GM12878 (cell line): ENCODE measurements at regions not wholly inside any gene's neighbourhood (a gene's known extent, or its start where the extent isn't known, plus 50 kb on each side); places are given as distances from the start of the nearest gene placed in this dataset.

ENCODE experiments used
- ATAC-seq: fragments of 200-7000 bp; cut with Tn5 transposase; 3 replicates; pipeline ENCODE4 v1.9.1; 2020; ENCODE audit warnings: mild to moderate bottlenecking, moderate library complexity
- BruUV-seq: library from RNA; stranded (reverse); fragments of 400-500 nt; replicated peaks from 2 replicates; lab custom pipeline; 2021; lab: Mats Ljungman, UMichigan
- CTCF ChIA-PET: fragments of 300-600 bp; sonication (Branson Sonifier 250); formaldehyde crosslinking; extraction: SDS; loops from one replicate; lab custom pipeline; 2021; ENCODE audit warnings: inconsistent platforms; lab: Yijun Ruan, JAX
- POLR2A ChIA-PET: fragments of 350-600 bp; formaldehyde crosslinking; extraction: SDS; loops from one replicate; lab custom pipeline; 2021; ENCODE audit warnings: inconsistent platforms; lab: Charles Lee
- RAD21 ChIA-PET: fragments of 300-600 bp; sonication (Branson Sonifier 250); formaldehyde crosslinking; loops from one replicate; lab custom pipeline; 2023; ENCODE audit warnings: antibody characterized with exemption; ENCODE audit not compliant: unreplicated experiment; lab: Charles Lee
- SMC1A ChIA-PET: fragments of 300-600 bp; sonication (Branson Sonifier 250); formaldehyde crosslinking; loops from one replicate; lab custom pipeline; 2023; ENCODE audit not compliant: unreplicated experiment, uncharacterized antibody; lab: Charles Lee
- DNase-seq: peaks from one replicate; pipeline ENCODE4 v3.0.0-alpha.2; 2011; ENCODE audit warnings: low read depth, low spot score
- FAIRE-seq: peaks from 3 replicates; lab custom pipeline; 2011; peaks lifted over from hg19 to GRCh38; lab: Jason Lieb, UNC
- H2AFZ ChIP-seq: 2 replicates; pipeline ENCODE4 v1.6.0; 2011; ENCODE audit warnings: low read depth, low read length, control low read depth; ENCODE audit not compliant: control insufficient read depth
- H3K27ac ChIP-seq: 2 replicates; pipeline ENCODE4 v1.5.1; 2011; ENCODE audit warnings: control low read depth; ENCODE audit not compliant: control insufficient read depth, insufficient read depth
- H3K27me3 ChIP-seq, 2 experiments: replicated peaks in 1 of 2; 2 replicates each; pipeline versions ENCODE4 v1.6.0 to v1.6.1; 2011; ENCODE audit warnings: low read length in 1 of 2; ENCODE audit not compliant: control insufficient read depth in 2 of 2, insufficient read depth in 2 of 2
- H3K36me3 ChIP-seq, 2 experiments: 2 replicates each; pipeline ENCODE4 v1.5.1; 2011; ENCODE audit warnings: low read length in 1 of 2; ENCODE audit not compliant: control insufficient read depth in 2 of 2, insufficient read depth in 2 of 2
- H3K4me1 ChIP-seq: 2 replicates; pipeline ENCODE4 v1.6.1; 2011; ENCODE audit warnings: mild to moderate bottlenecking, low read length, moderate library complexity, mixed read lengths; ENCODE audit not compliant: control insufficient read depth, insufficient read depth
- H3K4me2 ChIP-seq: 2 replicates; pipeline ENCODE4 v1.6.0; 2011; ENCODE audit warnings: control low read depth; ENCODE audit not compliant: control insufficient read depth, insufficient read depth
- H3K4me3 ChIP-seq: fragments of 200-600 bp; sonication (generic); 2 replicates; pipeline ENCODE4 v1.5.1; 2016
- H3K79me2 ChIP-seq: 2 replicates; pipeline ENCODE4 v1.6.0; 2011; ENCODE audit warnings: low read length; ENCODE audit not compliant: control insufficient read depth, insufficient read depth
- H3K9ac ChIP-seq: 2 replicates; pipeline ENCODE4 v1.8.0; 2011; ENCODE audit warnings: low read length, control low read depth, mixed read lengths; ENCODE audit not compliant: control insufficient read depth, insufficient read depth
- H3K9me3 ChIP-seq: replicated peaks from 3 replicates; pipeline ENCODE4 v1.5.1; 2011; ENCODE audit warnings: mild to moderate bottlenecking, low read length; ENCODE audit not compliant: control insufficient read depth, insufficient read depth
- H4K20me1 ChIP-seq: 2 replicates; pipeline ENCODE4 v1.6.0; 2011; ENCODE audit not compliant: control insufficient read depth, insufficient read depth
- CBX5 ChIP-seq: sonication (generic); IDR thresholded peaks from 2 replicates; pipeline ENCODE4 v1.6.1; 2016; ENCODE audit warnings: low read depth, moderate library complexity, mild to moderate bottlenecking, inconsistent platforms
- CEBPB ChIP-seq, 2 experiments: fragments of 150-350 bp in 1 of 2; IDR thresholded peaks; 2 replicates each; pipeline ENCODE4 v1.6.1; 2012 to 2014; ENCODE audit warnings: low read depth in 2 of 2, low read length in 2 of 2, borderline replicate concordance in 1 of 2, inconsistent platforms in 1 of 2
- HDAC6 ChIP-seq: fragments of 200-600 bp; sonication (generic); IDR thresholded peaks from one replicate; pipeline ENCODE4 v1.8.0; 2017; ENCODE audit warnings: antibody characterized with exemption; ENCODE audit not compliant: unreplicated experiment
- IKZF1 ChIP-seq: fragments of 450-650 bp; conservative IDR thresholded peaks from 2 replicates; pipeline ENCODE4 v1.6.1; 2017; ENCODE audit warnings: antibody characterized with exemption, mild to moderate bottlenecking
- MEF2A ChIP-seq: IDR thresholded peaks from 2 replicates; pipeline ENCODE4 v1.6.1; 2011; ENCODE audit warnings: low read depth, mild to moderate bottlenecking, low read length, moderate library complexity; ENCODE audit not compliant: insufficient read depth
- NFXL1 ChIP-seq: fragments of 450-650 bp; IDR thresholded peaks from 2 replicates; pipeline ENCODE4 v1.6.1; 2017; ENCODE audit warnings: antibody characterized with exemption, mild to moderate bottlenecking, borderline replicate concordance
- NRF1 ChIP-seq: conservative IDR thresholded peaks from 2 replicates; pipeline ENCODE4 v1.6.1; 2011; ENCODE audit warnings: mild to moderate bottlenecking, low read depth, low read length, improper control_type of control experiment
- RBBP5 ChIP-seq: fragments of 200-600 bp; sonication (generic); conservative IDR thresholded peaks from 2 replicates; pipeline ENCODE4 v1.6.1; 2016
- SIX5 ChIP-seq: IDR thresholded peaks from 2 replicates; pipeline ENCODE4 v1.6.1; 2011; ENCODE audit warnings: mild to moderate bottlenecking, low read depth, low read length, moderate library complexity; ENCODE audit not compliant: severe bottlenecking
- SMARCA5 ChIP-seq: fragments of 450-650 bp; IDR thresholded peaks from 2 replicates; pipeline ENCODE4 v1.6.1; 2017; ENCODE audit warnings: mild to moderate bottlenecking
- SP1 ChIP-seq: IDR thresholded peaks from one replicate; pipeline ENCODE4 v1.6.1; 2011; ENCODE audit warnings: low read depth, low read length
- SREBF2 ChIP-seq: IDR thresholded peaks from 2 replicates; pipeline ENCODE4 v1.6.1; 2012; ENCODE audit warnings: mild to moderate bottlenecking, low read length
- SRF ChIP-seq, 2 experiments: IDR thresholded peaks; 2 replicates each; pipeline ENCODE4 v1.6.1; 2011; ENCODE audit warnings: low read depth in 2 of 2, low read length in 2 of 2, mild to moderate bottlenecking in 1 of 2, moderate library complexity in 1 of 2
- ZNF274 ChIP-seq: IDR thresholded peaks from one replicate; pipeline ENCODE4 v1.8.0; 2011; ENCODE audit not compliant: insufficient read length, insufficient read depth
- WGBS: methylation state at CpG from one replicate; pipeline ENCODE4 v1.1.6; 2016; ENCODE audit warnings: low lambda C conversion rate; ENCODE audit not compliant: insufficient replicate concordance, insufficient coverage; ENCODE audit errors: missing lambda C conversion rate; 5-methylcytosine and 5-hydroxymethylcytosine counted together
- in situ Hi-C: fragments of 300-500 bp; cut with MboI; formaldehyde crosslinking; loops from 9 replicates; pipeline ENCODE4 v1.14.3; 2018; ENCODE audit warnings: mixed read lengths
- intact Hi-C: fragments of 100-400 bp; cut with micrococcal nuclease; formaldehyde crosslinking; loops from one replicate; pipeline ENCODE4 v1.14.2; 2022; ENCODE audit not compliant: unreplicated experiment
- TF ChIP-seq, protein P1 (sequence below): fragments of 450-650 bp; IDR thresholded peaks from 2 replicates; pipeline ENCODE4 v1.6.1; 2017; ENCODE audit warnings: mild to moderate bottlenecking, moderate library complexity
- TF ChIP-seq, protein P2 (sequence below): IDR thresholded peaks from 2 replicates; pipeline ENCODE4 v1.6.1; 2012; ENCODE audit warnings: low read depth, low read length, improper control_type of control experiment
- TF ChIP-seq, protein P3 (sequence below): IDR thresholded peaks from 2 replicates; pipeline ENCODE4 v1.6.1; 2012; ENCODE audit warnings: low read depth, low read length, improper control_type of control experiment

DNA sequence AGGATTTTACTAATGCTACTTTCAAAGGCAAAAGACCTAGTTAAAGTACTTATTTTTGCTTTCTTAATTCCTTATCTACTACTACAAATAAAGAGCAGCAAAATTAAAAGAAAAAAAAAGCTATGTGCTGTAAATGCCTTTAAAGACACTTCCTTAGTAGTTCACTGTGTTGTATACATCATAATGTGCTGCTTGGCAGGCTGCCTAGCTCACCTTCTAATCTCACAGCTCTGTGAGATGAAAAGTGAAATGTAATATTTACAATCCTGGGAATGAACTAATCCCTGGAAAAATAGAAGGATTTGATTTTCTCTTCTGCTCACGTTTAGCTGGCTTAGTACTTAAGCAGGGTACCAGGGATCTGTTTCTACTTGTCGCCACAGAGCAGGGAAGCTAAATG lies 184.4 kb upstream of the ALG10B start (continued):
- TF ChIP-seq SRF (IDR thresholded peaks at IDR 0.05; ENCODE audit: low read depth in 2 of 2, low read length in 2 of 2) (no peak), ZNF274 (no peak)

DNA sequence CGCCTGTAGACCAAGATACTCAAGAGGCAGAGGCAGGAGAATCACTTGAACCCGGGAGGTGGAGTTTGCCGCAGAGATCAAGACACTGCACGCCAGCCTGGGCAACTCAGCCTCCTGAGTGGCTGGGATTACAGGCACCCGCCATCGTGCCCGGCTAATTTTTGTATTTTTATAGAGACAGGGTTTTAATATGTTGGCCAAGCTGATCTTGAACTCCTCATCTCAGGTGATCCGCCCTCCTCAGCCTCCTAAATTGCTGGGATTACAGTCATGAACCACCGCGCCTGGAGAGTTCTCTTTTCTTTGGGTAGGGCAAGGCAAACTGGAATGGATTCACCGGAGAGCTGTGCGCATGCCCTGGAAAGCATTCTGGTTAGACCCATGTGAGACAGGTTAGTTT lies 179.3 kb upstream of the ALG10B start:
- Histone ChIP-seq H3K4me3 (no peak overlapping the region), H3K9me3 (no peaks in the 10 kb centered on the region), H3K4me2 (no peak overlapping the region), H3K36me3 (no peaks in the 10 kb centered on the region), H3K4me1 (no peaks in the 10 kb centered on the region), H3K9ac (no peak overlapping the region), H4K20me1 (no peaks in the 10 kb centered on the region), H3K27ac (no peak overlapping the region), H3K27me3 (no peaks in the 10 kb centered on the region), H3K79me2 (no peaks in the 10 kb centered on the region), H2AFZ (no peak overlapping the region)
- ChIA-PET RAD21 (interaction anchor here (0.9 to 1.4 kb wide), 2 partner anchors 178 to 179 kb away, joined by 4 to 6 read pairs; partner anchors contain the start of gene ALG10B), SMC1A (interaction anchor here (1.3 to 2.1 kb wide), 2 partner anchors 11 to 772 kb away, joined by 3 to 10 read pairs; no protein-coding TSS in a partner anchor), POLR2A (no interaction called here), CTCF (interaction anchor here (0.7 to 2.9 kb wide), 9 partner anchors 11 to 1136 kb away, joined by 3 to 27 read pairs (median 4); partner anchors contain the start of gene ALG10B)
- BruUV-seq, result no TSS peak
- in situ Hi-C loops (loop anchor here (5.0 to 25.0 kb wide), 6 partner anchors 175 to 1375 kb away; partner anchors contain the start of gene CPNE8), intact Hi-C loops (loop anchor here (5.0 kb wide), 3 partner anchors 50 to 1135 kb away; no protein-coding TSS in a partner anchor)
- no peak for TF ChIP-seq NFXL1
- no peak for TF ChIP-seq MEF2A
- TF ChIP-seq, protein P1, sequence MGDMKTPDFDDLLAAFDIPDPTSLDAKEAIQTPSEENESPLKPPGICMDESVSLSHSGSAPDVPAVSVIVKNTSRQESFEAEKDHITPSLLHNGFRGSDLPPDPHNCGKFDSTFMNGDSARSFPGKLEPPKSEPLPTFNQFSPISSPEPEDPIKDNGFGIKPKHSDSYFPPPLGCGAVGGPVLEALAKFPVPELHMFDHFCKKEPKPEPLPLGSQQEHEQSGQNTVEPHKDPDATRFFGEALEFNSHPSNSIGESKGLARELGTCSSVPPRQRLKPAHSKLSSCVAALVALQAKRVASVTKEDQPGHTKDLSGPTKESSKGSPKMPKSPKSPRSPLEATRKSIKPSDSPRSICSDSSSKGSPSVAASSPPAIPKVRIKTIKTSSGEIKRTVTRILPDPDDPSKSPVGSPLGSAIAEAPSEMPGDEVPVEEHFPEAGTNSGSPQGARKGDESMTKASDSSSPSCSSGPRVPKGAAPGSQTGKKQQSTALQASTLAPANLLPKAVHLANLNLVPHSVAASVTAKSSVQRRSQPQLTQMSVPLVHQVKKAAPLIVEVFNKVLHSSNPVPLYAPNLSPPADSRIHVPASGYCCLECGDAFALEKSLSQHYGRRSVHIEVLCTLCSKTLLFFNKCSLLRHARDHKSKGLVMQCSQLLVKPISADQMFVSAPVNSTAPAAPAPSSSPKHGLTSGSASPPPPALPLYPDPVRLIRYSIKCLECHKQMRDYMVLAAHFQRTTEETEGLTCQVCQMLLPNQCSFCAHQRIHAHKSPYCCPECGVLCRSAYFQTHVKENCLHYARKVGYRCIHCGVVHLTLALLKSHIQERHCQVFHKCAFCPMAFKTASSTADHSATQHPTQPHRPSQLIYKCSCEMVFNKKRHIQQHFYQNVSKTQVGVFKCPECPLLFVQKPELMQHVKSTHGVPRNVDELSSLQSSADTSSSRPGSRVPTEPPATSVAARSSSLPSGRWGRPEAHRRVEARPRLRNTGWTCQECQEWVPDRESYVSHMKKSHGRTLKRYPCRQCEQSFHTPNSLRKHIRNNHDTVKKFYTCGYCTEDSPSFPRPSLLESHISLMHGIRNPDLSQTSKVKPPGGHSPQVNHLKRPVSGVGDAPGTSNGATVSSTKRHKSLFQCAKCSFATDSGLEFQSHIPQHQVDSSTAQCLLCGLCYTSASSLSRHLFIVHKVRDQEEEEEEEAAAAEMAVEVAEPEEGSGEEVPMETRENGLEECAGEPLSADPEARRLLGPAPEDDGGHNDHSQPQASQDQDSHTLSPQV, result no peak
- TF ChIP-seq SIX5, result no peak
- no peak for TF ChIP-seq CBX5
- no peak for TF ChIP-seq CEBPB (IDR thresholded peaks at IDR 0.05; ENCODE audit: borderline replicate concordance in 1 of 2, low read depth in 2 of 2, low read length in 2 of 2)
- no peak for TF ChIP-seq SMARCA5
- no peak for TF ChIP-seq IKZF1
- TF ChIP-seq, protein P2, sequence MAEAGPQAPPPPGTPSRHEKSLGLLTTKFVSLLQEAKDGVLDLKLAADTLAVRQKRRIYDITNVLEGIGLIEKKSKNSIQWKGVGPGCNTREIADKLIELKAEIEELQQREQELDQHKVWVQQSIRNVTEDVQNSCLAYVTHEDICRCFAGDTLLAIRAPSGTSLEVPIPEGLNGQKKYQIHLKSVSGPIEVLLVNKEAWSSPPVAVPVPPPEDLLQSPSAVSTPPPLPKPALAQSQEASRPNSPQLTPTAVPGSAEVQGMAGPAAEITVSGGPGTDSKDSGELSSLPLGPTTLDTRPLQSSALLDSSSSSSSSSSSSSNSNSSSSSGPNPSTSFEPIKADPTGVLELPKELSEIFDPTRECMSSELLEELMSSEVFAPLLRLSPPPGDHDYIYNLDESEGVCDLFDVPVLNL, result no peak
- no peak for TF ChIP-seq RBBP5
- TF ChIP-seq, protein P3, sequence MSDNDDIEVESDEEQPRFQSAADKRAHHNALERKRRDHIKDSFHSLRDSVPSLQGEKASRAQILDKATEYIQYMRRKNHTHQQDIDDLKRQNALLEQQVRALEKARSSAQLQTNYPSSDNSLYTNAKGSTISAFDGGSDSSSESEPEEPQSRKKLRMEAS, result no peak
- TF ChIP-seq SP1, result no peak
- TF ChIP-seq HDAC6, result no peak
- TF ChIP-seq SREBF2, result no peak
- TF ChIP-seq NRF1, result no peak
- ATAC-seq (no peak), FAIRE-seq (no peak), DNase-seq (no peak)
- 88% methylated on average over 12 of the region's 12 CpGs for WGBS
